Endothelial cell of umbilical vein (primary cell): ENCODE measurements at regions not wholly inside any gene's neighbourhood (a gene's known extent, or its start where the extent isn't known, plus 50 kb on each side); places are given as distances from the start of the nearest gene placed in this dataset.

Source experiments
- EZH2 ChIP-seq: IDR thresholded peaks from 2 replicates; pipeline ENCODE4 v1.6.1; 2012; ENCODE audit warnings: borderline replicate concordance, low read depth, mild to moderate bottlenecking, moderate library complexity, low read length, inconsistent platforms; ENCODE audit not compliant: severe bottlenecking
- JUN ChIP-seq: IDR thresholded peaks from 2 replicates; pipeline ENCODE4 v1.6.1; 2011; ENCODE audit warnings: borderline replicate concordance, low read depth; ENCODE audit not compliant: insufficient read length, insufficient read depth
- MYC ChIP-seq: IDR thresholded peaks from one replicate; pipeline ENCODE4 v1.6.1; 2011; ENCODE audit warnings: mild to moderate bottlenecking, low read depth, low read length
- POLR2A ChIP-seq: IDR thresholded peaks from 2 replicates; pipeline ENCODE4 v1.6.1; 2012; ENCODE audit warnings: low read depth, mild to moderate bottlenecking, control low read depth, low read length
- POLR2AphosphoS5 ChIP-seq: IDR thresholded peaks from 2 replicates; pipeline ENCODE4 v1.6.1; 2012; ENCODE audit warnings: low read depth, mild to moderate bottlenecking, control low read depth, low read length, moderate library complexity; ENCODE audit not compliant: insufficient read depth
- TF ChIP-seq, protein P1 (sequence below), 2 donors: IDR thresholded peaks; 1 replicate in 1 of 2; 2 replicates in 1 of 2; pipeline ENCODE4 v1.5.1; 2011; ENCODE audit warnings: low read length in 2 of 2, mild to moderate bottlenecking in 2 of 2, moderate library complexity in 2 of 2, control low read depth in 1 of 2, inconsistent platforms in 1 of 2, low read depth in 1 of 2; ENCODE audit not compliant: insufficient read depth in 1 of 2; ENCODE audit errors: extremely low read depth in 1 of 2
- TF ChIP-seq, protein P2 (sequence below): IDR thresholded peaks from 2 replicates; pipeline ENCODE4 v1.6.1; 2011; ENCODE audit not compliant: insufficient read depth, insufficient read length

DNA sequence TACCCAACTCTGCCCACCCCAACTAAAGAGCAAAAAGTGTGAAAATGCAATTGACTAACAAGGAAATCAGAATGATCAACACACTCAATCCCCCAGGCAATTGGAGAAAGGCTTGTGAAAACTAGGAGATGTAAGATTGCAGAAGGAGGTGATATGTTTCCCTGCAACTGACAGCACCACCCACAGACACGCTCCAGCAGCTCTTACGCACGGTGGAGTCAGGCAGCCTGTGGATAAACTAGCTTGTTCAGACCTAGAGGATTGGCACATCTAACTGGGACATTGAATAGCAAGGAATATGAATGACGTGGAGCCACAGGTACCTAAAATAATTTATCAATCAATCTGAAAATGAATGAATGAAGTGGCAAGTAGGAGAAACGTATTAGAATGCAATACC, 125.7 kb upstream of the MYO3A start:
- TF ChIP-seq, protein P1, sequence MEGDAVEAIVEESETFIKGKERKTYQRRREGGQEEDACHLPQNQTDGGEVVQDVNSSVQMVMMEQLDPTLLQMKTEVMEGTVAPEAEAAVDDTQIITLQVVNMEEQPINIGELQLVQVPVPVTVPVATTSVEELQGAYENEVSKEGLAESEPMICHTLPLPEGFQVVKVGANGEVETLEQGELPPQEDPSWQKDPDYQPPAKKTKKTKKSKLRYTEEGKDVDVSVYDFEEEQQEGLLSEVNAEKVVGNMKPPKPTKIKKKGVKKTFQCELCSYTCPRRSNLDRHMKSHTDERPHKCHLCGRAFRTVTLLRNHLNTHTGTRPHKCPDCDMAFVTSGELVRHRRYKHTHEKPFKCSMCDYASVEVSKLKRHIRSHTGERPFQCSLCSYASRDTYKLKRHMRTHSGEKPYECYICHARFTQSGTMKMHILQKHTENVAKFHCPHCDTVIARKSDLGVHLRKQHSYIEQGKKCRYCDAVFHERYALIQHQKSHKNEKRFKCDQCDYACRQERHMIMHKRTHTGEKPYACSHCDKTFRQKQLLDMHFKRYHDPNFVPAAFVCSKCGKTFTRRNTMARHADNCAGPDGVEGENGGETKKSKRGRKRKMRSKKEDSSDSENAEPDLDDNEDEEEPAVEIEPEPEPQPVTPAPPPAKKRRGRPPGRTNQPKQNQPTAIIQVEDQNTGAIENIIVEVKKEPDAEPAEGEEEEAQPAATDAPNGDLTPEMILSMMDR (IDR thresholded peaks at IDR 0.05; ENCODE audit: extremely low read depth in 1 of 2, insufficient read depth in 1 of 2, low read depth in 1 of 2, low read length in 2 of 2), result no peak
- TF ChIP-seq JUN (no peak), EZH2 (no peak), POLR2A (no peak), POLR2AphosphoS5 (no peak), MYC (no peak)
- TF ChIP-seq, protein P2, sequence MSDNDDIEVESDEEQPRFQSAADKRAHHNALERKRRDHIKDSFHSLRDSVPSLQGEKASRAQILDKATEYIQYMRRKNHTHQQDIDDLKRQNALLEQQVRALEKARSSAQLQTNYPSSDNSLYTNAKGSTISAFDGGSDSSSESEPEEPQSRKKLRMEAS, result no peak
